AG04450 (cell line): ENCODE measurements at regions not wholly inside any gene's neighbourhood (a gene's known extent, or its start where the extent isn't known, plus 50 kb on each side); places are given as distances from the start of the nearest gene placed in this dataset.

Source experiments
- CTCF ChIA-PET: fragments of 300-600, 350-600 bp; formaldehyde crosslinking; extraction: SDS; loops from one replicate; lab custom pipeline; 2022; ENCODE audit warnings: antibody characterized with exemption, inconsistent platforms; lab: Charles Lee
- POLR2A ChIA-PET: fragments of 350-600 bp; formaldehyde crosslinking; extraction: SDS; loops from one replicate; lab custom pipeline; 2021; ENCODE audit warnings: antibody characterized with exemption, inconsistent platforms; lab: Yijun Ruan, JAX
- DNase-seq: peaks from one replicate; pipeline ENCODE4 v3.0.0-alpha.2; 2011; ENCODE audit warnings: low read depth, low spot score
- H3K27ac ChIP-seq: one replicate; pipeline ENCODE4 v1.5.1; 2012; ENCODE audit warnings: low read depth, low read length, control low read depth
- H3K27me3 ChIP-seq: one replicate; pipeline ENCODE4 v1.6.0; 2012; ENCODE audit warnings: low read length; ENCODE audit not compliant: control insufficient read depth, insufficient read depth
- H3K4me3 ChIP-seq: 2 replicates; pipeline ENCODE4 v1.5.1; 2011; ENCODE audit warnings: mild to moderate bottlenecking, low read depth, low read length, control low read depth
- H3K9me3 ChIP-seq: 2 replicates; pipeline ENCODE4 v1.5.1; 2012; ENCODE audit warnings: low read length; ENCODE audit not compliant: control insufficient read depth, insufficient read depth
- TF ChIP-seq, protein P1 (sequence below): IDR thresholded peaks from 2 replicates; pipeline ENCODE4 v1.5.1; 2011; ENCODE audit warnings: low read depth, low read length, control low read depth, inconsistent platforms

DNA sequence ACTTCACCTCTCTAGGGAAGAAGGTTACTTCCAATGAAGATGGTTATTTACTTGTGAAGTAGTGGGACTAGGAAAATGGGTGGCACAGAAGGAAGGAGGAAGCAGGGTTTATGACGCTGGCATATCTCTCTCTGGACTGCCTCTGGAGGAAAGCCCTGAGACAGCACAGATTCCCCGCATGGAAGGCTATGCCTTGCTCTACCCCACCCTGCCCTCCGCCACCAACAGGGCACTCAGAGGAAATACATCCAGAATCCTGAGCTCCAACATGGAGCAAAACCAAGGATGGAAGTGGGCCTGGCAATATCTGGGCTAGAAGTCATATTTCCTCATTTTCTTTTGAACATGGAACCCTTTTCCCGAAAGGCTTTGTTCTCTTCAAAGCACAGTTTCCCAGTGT, 346.9 kb downstream of the ZSWIM6 start:
- ChIA-PET CTCF (interaction anchor here (0.9 to 2.3 kb wide), 2 partner anchors 20 to 21 kb away, joined by 4 to 13 read pairs; no protein-coding TSS in a partner anchor), POLR2A (no interaction called here)
- Histone ChIP-seq H3K9me3 (no peaks in the 10 kb centered on the region), H3K27me3 (peaks cover 21% of the 10 kb centered on the region), H3K27ac (no peak overlapping the region), H3K4me3 (no peak overlapping the region)
- TF ChIP-seq, protein P1, sequence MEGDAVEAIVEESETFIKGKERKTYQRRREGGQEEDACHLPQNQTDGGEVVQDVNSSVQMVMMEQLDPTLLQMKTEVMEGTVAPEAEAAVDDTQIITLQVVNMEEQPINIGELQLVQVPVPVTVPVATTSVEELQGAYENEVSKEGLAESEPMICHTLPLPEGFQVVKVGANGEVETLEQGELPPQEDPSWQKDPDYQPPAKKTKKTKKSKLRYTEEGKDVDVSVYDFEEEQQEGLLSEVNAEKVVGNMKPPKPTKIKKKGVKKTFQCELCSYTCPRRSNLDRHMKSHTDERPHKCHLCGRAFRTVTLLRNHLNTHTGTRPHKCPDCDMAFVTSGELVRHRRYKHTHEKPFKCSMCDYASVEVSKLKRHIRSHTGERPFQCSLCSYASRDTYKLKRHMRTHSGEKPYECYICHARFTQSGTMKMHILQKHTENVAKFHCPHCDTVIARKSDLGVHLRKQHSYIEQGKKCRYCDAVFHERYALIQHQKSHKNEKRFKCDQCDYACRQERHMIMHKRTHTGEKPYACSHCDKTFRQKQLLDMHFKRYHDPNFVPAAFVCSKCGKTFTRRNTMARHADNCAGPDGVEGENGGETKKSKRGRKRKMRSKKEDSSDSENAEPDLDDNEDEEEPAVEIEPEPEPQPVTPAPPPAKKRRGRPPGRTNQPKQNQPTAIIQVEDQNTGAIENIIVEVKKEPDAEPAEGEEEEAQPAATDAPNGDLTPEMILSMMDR: no peak
- no peak for DNase-seq

DNA sequence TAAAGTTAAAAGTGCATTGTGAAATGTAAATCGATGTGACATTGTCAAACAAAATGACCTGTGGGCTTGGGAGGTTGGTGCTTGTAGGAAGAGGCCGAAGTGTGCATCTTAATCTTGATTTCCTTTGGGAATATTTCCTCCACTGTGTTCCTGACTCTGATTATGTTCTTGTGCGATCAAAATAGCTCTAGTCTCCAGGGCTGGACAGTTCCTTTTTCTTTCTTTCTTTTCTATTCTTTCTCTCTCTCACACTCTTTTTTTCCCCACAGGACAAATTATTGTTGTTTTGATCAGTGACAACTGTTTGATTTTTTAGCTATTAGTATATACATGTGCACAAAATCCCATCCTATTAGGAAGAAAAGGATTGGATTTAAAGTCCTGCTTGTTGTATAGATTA, 347.5 kb downstream of the ZSWIM6 start:
- POLR2A ChIA-PET: no interaction called here
- CTCF ChIA-PET: interaction anchor here (0.9 kb wide), 1 partner anchor 21 kb away, joined by 4 read pairs; no protein-coding TSS in a partner anchor
- TF ChIP-seq, protein P1: no peak

DNA sequence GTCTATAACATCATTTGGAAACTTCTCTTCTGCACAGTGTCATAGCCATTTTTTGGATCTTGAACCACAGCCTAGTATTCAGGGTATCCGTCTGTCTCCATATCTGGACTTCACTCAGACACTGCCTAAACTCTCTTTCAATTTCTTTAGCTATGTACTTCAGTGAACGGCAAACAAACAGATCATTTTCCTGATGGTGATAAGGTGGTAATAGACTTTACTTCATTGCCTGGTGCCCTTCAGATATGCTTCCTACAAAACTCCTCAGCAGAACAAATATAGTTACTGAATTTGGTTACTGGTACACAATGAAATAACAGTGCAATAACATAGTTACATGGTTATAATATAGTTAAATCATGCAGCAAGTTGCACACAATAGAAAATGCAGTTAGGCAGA, 348.2 kb downstream of the ZSWIM6 start:
- Histone ChIP-seq H3K27me3 (peaks cover 13% of the 10 kb centered on the region), H3K4me3 (no peak overlapping the region), H3K27ac (no peak overlapping the region), H3K9me3 (no peaks in the 10 kb centered on the region)
- DNase-seq: no peak
- TF ChIP-seq, protein P1: no peak
- POLR2A ChIA-PET: no interaction called here
- CTCF ChIA-PET: no interaction called here

More for the DNA sequence above, 347.5 kb downstream of the ZSWIM6 start:
- Histone ChIP-seq H3K9me3 (no peaks in the 10 kb centered on the region), H3K27me3 (peaks cover 20% of the 10 kb centered on the region), H3K4me3 (no peak overlapping the region), H3K27ac (no peak overlapping the region)
- DNase-seq: no peak

DNA sequence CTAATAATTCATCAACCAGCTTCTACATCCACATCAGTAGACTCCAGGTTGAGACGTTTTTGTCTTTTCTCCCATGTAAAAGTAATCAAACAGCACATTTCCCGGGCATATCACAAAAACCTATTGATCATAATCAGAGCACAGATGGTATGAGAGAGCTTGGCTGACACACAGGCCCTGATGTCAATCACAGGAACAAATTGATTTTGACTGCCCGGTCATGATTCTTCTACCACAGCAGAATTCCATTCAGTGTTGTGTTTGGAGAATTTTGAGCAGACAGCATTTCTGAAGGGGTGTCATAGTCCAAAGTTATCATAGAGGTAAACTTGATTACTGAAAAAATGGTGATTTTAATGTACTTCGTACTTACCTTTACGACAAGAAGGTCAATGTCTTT, 351.1 kb downstream of the ZSWIM6 start:
- DNase-seq: no peak
- Histone ChIP-seq H3K9me3 (no peaks in the 10 kb centered on the region), H3K4me3 (no peak overlapping the region), H3K27me3 (peaks cover 5% of the 10 kb centered on the region), H3K27ac (no peak overlapping the region)
- POLR2A ChIA-PET: no interaction called here
- CTCF ChIA-PET: interaction anchor here (1.0 to 1.4 kb wide), 2 partner anchors 25 to 628 kb away, joined by 3 to 6 read pairs; no protein-coding TSS in a partner anchor
- TF ChIP-seq, protein P1: no peak

DNA sequence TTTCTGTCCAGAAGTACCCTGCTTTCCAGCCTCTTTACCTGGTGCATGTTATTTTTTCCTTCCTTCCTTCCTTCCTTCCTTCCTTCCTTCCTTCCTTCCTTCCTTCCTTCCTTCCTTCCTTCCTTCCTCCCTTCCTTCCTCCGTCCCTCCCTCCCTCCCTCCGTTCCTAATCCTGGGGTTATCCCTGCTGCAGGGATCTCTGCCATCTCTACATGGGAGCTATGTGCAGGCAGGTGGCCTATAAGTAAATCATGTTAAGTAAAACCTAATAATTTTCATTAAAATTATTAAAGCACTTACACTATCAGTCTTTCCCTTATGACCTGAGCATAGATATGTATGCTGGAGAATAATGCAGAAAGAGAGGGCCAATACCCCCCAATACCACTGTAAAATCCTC, 351.9 kb downstream of the ZSWIM6 start:
- H3K27me3 ChIP-seq: peaks cover 6% of the 10 kb centered on the region
- no peak for DNase-seq
- H3K9me3 ChIP-seq: no peaks in the 10 kb centered on the region
- TF ChIP-seq, protein P1: no peak
- no peak overlapping the region for H3K4me3 ChIP-seq
- no peak overlapping the region for H3K27ac ChIP-seq
- POLR2A ChIA-PET: no interaction called here
- CTCF ChIA-PET: interaction anchor here (1.4 kb wide), 1 partner anchor 629 kb away, joined by 3 read pairs; no protein-coding TSS in a partner anchor
